ENCODE measurements at regions not wholly inside any gene's neighbourhood (a gene's known extent, or its start where the extent isn't known, plus 50 kb on each side); places are given as distances from the start of the nearest gene placed in this dataset.

DNA sequence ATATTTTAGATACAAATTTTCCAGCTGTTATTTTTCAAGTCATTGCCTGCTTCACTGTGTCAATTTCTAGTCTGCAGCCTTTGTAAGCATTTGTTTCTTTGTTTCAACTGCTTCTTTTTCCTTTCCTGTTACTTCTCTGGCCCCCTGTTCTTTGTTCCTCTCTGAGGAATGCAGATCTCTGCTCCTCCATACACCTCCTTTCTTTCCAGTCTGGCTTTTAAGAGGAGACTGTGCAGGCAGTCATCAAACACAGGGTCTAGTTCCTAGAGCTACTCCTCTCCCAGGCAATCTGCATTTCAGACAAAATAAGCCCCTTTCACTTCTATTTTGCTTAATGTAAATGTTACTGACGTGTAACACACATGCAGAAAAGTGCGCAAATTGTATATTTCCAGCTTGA, 502.9 kb downstream of the PDCD6IP start:
- intact Hi-C loops (cut with DNase I): no loop called here
- no peaks in the 10 kb centered on the region for H3K4me1 ChIP-seq
- H3K9me3 ChIP-seq: no peaks in the 10 kb centered on the region
- no peak overlapping the region for H3K4me3 ChIP-seq (replicated peaks in 1 of 3)
- WGBS, 2 donors: 83% methylated on average over 2 of the region's 2 CpGs
- no peak for DNase-seq
- no peaks in the 10 kb centered on the region for H3K36me3 ChIP-seq
- TF ChIP-seq, protein P1, sequence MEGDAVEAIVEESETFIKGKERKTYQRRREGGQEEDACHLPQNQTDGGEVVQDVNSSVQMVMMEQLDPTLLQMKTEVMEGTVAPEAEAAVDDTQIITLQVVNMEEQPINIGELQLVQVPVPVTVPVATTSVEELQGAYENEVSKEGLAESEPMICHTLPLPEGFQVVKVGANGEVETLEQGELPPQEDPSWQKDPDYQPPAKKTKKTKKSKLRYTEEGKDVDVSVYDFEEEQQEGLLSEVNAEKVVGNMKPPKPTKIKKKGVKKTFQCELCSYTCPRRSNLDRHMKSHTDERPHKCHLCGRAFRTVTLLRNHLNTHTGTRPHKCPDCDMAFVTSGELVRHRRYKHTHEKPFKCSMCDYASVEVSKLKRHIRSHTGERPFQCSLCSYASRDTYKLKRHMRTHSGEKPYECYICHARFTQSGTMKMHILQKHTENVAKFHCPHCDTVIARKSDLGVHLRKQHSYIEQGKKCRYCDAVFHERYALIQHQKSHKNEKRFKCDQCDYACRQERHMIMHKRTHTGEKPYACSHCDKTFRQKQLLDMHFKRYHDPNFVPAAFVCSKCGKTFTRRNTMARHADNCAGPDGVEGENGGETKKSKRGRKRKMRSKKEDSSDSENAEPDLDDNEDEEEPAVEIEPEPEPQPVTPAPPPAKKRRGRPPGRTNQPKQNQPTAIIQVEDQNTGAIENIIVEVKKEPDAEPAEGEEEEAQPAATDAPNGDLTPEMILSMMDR (IDR thresholded peaks at IDR 0.05): no peak
- no peak for TF ChIP-seq POLR2A (IDR thresholded peaks at IDR 0.05)
- no peaks in the 10 kb centered on the region for H3K27me3 ChIP-seq
- no peak overlapping the region for H3K27ac ChIP-seq

DNA sequence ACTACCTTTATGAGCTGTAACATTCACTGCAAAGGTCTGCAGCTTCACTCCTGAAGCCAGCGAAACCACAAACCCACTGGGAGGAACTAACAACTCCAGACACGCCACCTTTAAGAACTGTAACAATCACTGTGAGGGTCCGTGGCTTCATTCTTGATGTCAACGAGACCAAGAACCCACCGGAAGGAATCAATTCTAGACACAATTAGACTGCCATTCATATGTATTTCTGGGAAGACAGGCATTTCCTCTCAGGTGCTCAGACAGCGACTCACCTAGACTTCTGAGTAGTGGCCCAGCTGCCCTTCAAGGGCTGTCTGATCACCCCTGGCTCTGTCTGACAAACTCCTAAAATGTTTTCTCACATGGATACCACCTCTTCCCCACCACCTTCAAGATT, 506.8 kb downstream of the PDCD6IP start:
- WGBS, 2 donors: 84 to 92% methylated on average over 6 of the region's 6 CpGs
- no peaks in the 10 kb centered on the region for H3K36me3 ChIP-seq
- DNase-seq: no peak
- intact Hi-C loops (cut with DNase I): no loop called here
- TF ChIP-seq POLR2A (IDR thresholded peaks at IDR 0.05): no peak
- TF ChIP-seq, protein P1 (IDR thresholded peaks at IDR 0.05): no peak
- no peaks in the 10 kb centered on the region for H3K27me3 ChIP-seq
- no peaks in the 10 kb centered on the region for H3K9me3 ChIP-seq
- no peak overlapping the region for H3K4me3 ChIP-seq (replicated peaks in 1 of 3)
- H3K27ac ChIP-seq: no peak overlapping the region
- no peaks in the 10 kb centered on the region for H3K4me1 ChIP-seq

DNA sequence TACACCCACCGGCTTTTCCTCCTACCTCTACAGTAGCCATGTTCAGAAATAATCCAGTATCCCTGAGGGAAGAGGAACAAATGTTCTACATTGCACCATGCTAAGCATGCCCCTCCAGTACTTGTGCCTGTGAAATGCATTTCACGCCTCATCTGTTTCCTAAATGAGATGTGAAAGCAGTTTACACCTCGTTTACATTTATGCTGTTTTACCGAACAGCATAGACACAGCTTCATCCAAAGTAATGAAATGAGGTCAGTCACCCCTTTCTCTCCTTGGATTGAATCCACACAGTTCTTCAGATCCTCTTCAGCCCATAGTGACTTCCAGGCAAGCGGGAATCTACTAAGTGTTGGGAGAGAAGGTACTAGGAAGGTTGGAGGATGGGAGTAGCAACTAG, 514.3 kb downstream of the PDCD6IP start:
- DNase-seq: no peak
- Histone ChIP-seq H3K36me3 (no peaks in the 10 kb centered on the region), H3K27ac (no peak overlapping the region), H3K4me3 (replicated peaks in 1 of 3) (no peak overlapping the region), H3K9me3 (no peaks in the 10 kb centered on the region), H3K27me3 (no peaks in the 10 kb centered on the region), H3K4me1 (no peaks in the 10 kb centered on the region)
- WGBS, 2 donors: 57 to 61% methylated on average over 5 of the region's 5 CpGs
- intact Hi-C loops (cut with DNase I): no loop called here
- TF ChIP-seq, protein P1 (IDR thresholded peaks at IDR 0.05): no peak
- TF ChIP-seq POLR2A (IDR thresholded peaks at IDR 0.05): no peak

DNA sequence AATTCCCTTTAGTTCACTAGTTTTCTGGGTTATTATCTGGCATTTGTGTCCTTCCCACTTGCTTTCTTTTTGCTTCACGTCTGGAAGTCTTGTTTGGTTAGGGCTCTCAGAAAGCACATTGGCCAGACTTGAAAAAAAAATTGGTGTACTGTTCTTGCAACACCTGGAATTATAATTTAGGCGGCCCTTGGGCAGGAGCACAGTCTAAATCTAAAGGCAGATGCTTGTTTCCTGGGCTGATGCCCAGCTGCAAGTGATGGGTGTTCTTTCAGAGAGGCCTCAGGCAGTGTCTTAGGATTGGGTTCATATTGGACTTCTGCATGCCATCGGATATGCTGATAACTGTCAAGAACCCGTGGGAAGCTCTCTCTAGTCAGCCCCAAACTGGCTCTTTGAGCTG, 521.5 kb downstream of the PDCD6IP start:
- TF ChIP-seq, protein P1 (IDR thresholded peaks at IDR 0.05): no peak
- TF ChIP-seq POLR2A (IDR thresholded peaks at IDR 0.05): no peak
- no peaks in the 10 kb centered on the region for H3K27me3 ChIP-seq
- DNase-seq: no peak

DNA sequence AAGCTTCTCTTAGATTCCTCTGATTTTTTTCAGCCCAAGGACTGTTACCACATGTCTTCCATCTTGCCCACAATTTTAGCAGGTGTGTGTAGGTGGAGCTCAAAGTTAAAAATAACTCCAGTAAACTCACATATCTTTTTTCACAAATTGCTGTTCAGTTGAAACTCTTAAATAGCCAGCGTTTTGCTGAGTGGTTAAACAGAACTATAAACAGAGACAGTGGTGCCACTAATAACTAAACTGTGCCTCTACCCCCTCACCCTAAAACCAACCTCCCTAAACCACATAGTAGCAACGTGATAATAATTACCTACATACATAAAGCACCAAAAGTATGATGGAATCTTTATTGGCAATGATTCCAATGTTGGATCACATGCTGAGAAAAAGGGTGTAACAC, 525.1 kb downstream of the PDCD6IP start:
- Histone ChIP-seq H3K27ac (no peak overlapping the region), H3K27me3 (no peaks in the 10 kb centered on the region), H3K4me3 (replicated peaks in 1 of 3) (no peak overlapping the region), H3K4me1 (no peaks in the 10 kb centered on the region), H3K36me3 (no peaks in the 10 kb centered on the region), H3K9me3 (no peaks in the 10 kb centered on the region)
- 70% methylated on average over 2 of the region's 2 CpGs for WGBS, 2 donors
- intact Hi-C loops (cut with DNase I): no loop called here
- DNase-seq: no peak
- TF ChIP-seq, protein P1 (IDR thresholded peaks at IDR 0.05): no peak
- no peak for TF ChIP-seq POLR2A (IDR thresholded peaks at IDR 0.05)

More for the DNA sequence above, 521.5 kb downstream of the PDCD6IP start:
- H3K27ac ChIP-seq: no peak overlapping the region
- no peak overlapping the region for H3K4me3 ChIP-seq (replicated peaks in 1 of 3)
- H3K4me1 ChIP-seq: no peaks in the 10 kb centered on the region
- WGBS, 2 donors: 59 to 64% methylated on average over 4 of the region's 4 CpGs
- H3K36me3 ChIP-seq: no peaks in the 10 kb centered on the region
- intact Hi-C loops (cut with DNase I): no loop called here
- H3K9me3 ChIP-seq: no peaks in the 10 kb centered on the region
